Heart right ventricle (tissue), 16 donors: ENCODE measurements at regions not wholly inside any gene's neighbourhood (a gene's known extent, or its start where the extent isn't known, plus 50 kb on each side); places are given as distances from the start of the nearest gene placed in this dataset.

Source experiments
- ATAC-seq, 8 donors: fragments of 200-7000 bp; cut with Tn5 transposase; one replicate each; pipeline ENCODE4 v1.9.1; 2020; ENCODE audit warnings: mild to moderate bottlenecking in 8 of 8, moderate library complexity in 8 of 8, moderate number of reproducible peaks in 1 of 8
- DNase-seq, 2 donors: peaks; one replicate each; pipeline ENCODE4 v3.0.0-alpha.2; 2020
- H3K27ac ChIP-seq, 10 donors: fragments of 200-600 bp; sonication (generic) in 2 of 10; one replicate each; pipeline versions ENCODE4 v1.5.0 to v1.8.0; 2020 to 2022; ENCODE audit warnings: mild to moderate bottlenecking in 3 of 10
- H3K27me3 ChIP-seq, 7 donors: fragments of 200-600 bp; one replicate each; pipeline ENCODE4 v1.8.0; 2021 to 2022; ENCODE audit warnings: mild to moderate bottlenecking in 2 of 7
- H3K36me3 ChIP-seq, 9 donors: fragments of 200-600 bp; sonication (generic) in 1 of 9; one replicate each; pipeline versions ENCODE4 v1.5.0 to v1.8.0; 2020 to 2022; ENCODE audit warnings: mild to moderate bottlenecking in 2 of 9
- H3K4me1 ChIP-seq, 9 donors: fragments of 200-600 bp; sonication (generic) in 1 of 9; one replicate each; pipeline versions ENCODE4 v1.5.0 to v1.8.0; 2020 to 2022; ENCODE audit warnings: mild to moderate bottlenecking in 4 of 9
- H3K4me3 ChIP-seq, 10 donors: fragments of 200-600 bp; sonication (generic) in 2 of 10; one replicate each; pipeline versions ENCODE4 v1.5.0 to v1.8.0; 2020 to 2022; ENCODE audit warnings: mild to moderate bottlenecking in 7 of 10, moderate library complexity in 2 of 10
- H3K9me3 ChIP-seq, 11 donors: fragments of 200-600 bp in 10 of 11; sonication (generic) in 2 of 11; one replicate each; pipeline versions ENCODE4 v1.5.0 to v1.8.0; 2013 to 2022; ENCODE audit warnings: mild to moderate bottlenecking in 2 of 11, control low read depth in 1 of 11, moderate library complexity in 1 of 11
- WGBS, 2 donors: extraction: QIAGEN DNeasy Blood & Tissue Kit; methylation state at CpG; one replicate each; pipeline ENCODE4 v1.1.7; 2013; ENCODE audit warnings: inconsistent platforms in 1 of 2; 5-methylcytosine and 5-hydroxymethylcytosine counted together
- intact Hi-C, 10 donors: fragments of 100-400 bp; cut with DNase I; formaldehyde crosslinking; loops; one replicate each; pipeline versions ENCODE4 v1.11.1 to v1.14.2; 2022
- TF ChIP-seq, protein P1 (sequence below), 9 donors: fragments of 200-600 bp; sonication (generic) in 2 of 9; IDR thresholded peaks; one replicate each; pipeline versions ENCODE4 v1.5.0 to v1.8.0; 2021 to 2022; ENCODE audit warnings: antibody characterized with exemption in 9 of 9, mild to moderate bottlenecking in 5 of 9, moderate library complexity in 1 of 9
- donor health status: Arrhythmogenic right ventricular cardiomyopathy.
- donor health status: ischemic (EF 13 %, LVEDD 7.1; RV severe dilation, severe dysfunction).
- donor health status: healthy with polysubstance abuse.
- donor health status: DM: no; HTN: yes; CAD: no.
- donor health status: DM: no; HTN: no; CAD: no.
- donor health status: ischemic (EF 25% LVEDD 6.9; RV normal size, moderate dysfunction).
- donor health status: ischemic (EF 25% LVEDD 5.7; RV mildly dilated, moderate dysfunction).
- donor health status: healthy.
- donor health status: DM: yes; HTN: yes; CAD: no.
- donor health status: Ischemic cardiomyopathy.
- donor health status: ischemic (EF 35%, LVEDD 5.7; RV mildly dilated, moderate dysfunction).
- donor health status: nonischemic (EF 11% LVEDD 7.7; RV severe dilation, severe dysfunction).
- donor health status: DM: yes; HTN: yes; CAD: no.
- donor health status: PGD.
- donor health status: ischemic (EF 29% LVEDD 5.4; RV normal size, mild dysfunction).
- donor health status: nonischemic (EF 23%, LVEDD 6.1; RV moderate dilation, normal function).

DNA sequence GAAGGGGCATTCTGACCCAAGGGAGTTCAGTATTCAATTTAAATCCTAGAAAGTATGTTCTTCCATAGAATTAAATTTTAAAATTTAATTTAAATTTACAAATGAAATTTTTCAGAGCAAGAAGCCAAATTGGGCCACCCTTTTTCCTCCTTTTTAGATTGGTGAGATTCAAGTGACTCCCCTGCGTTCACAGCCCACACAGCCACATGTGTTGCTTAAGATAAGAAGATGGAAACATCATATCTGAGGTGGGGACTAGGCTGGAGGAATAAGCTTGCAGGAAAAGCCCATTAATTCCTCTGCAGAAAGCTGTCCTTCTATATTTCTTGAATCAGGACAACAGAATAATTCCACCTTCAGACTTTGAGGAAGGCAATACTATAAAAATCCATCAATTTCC is 392.7 kb upstream of the ZNF507 start:
- H3K27me3 ChIP-seq = no peaks in the 10 kb centered on the region
- intact Hi-C loops = no loop called here
- no peak for ATAC-seq
- TF ChIP-seq, protein P1, sequence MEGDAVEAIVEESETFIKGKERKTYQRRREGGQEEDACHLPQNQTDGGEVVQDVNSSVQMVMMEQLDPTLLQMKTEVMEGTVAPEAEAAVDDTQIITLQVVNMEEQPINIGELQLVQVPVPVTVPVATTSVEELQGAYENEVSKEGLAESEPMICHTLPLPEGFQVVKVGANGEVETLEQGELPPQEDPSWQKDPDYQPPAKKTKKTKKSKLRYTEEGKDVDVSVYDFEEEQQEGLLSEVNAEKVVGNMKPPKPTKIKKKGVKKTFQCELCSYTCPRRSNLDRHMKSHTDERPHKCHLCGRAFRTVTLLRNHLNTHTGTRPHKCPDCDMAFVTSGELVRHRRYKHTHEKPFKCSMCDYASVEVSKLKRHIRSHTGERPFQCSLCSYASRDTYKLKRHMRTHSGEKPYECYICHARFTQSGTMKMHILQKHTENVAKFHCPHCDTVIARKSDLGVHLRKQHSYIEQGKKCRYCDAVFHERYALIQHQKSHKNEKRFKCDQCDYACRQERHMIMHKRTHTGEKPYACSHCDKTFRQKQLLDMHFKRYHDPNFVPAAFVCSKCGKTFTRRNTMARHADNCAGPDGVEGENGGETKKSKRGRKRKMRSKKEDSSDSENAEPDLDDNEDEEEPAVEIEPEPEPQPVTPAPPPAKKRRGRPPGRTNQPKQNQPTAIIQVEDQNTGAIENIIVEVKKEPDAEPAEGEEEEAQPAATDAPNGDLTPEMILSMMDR (IDR thresholded peaks at IDR 0.05) = no peak
- DNase-seq = no peak
- H3K4me3 ChIP-seq = no peak overlapping the region
- no peaks in the 10 kb centered on the region for H3K9me3 ChIP-seq
- H3K36me3 ChIP-seq = no peaks in the 10 kb centered on the region
- H3K4me1 ChIP-seq = peaks cover 0 to 8% (median 0%) of the 10 kb centered on the region in 9 donors
- 44 to 65% methylated on average over 1 of the region's 1 CpG for WGBS, 2 donors
- H3K27ac ChIP-seq = no peak overlapping the region

DNA sequence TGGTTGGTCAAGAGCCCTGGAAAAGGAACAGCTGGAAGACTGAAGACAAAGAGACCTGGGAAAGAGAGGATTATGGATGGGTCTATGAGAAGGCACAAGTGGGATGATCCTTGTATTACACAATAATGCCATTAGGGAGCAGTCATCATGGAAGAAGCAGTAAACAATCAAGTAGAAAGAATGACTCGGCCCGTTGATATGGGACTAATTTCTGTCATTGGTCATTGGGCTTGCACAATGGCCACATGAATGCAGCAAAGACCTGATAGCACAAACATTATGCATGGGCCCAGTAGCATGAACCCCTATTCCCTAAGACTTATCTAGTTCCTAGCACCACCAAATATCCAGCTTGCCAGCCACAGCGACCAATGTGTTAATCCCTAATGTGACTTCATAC is 390.3 kb upstream of the ZNF507 start:
- H3K4me1 ChIP-seq = peaks cover 0 to 8% (median 0%) of the 10 kb centered on the region in 9 donors
- H3K9me3 ChIP-seq = no peaks in the 10 kb centered on the region
- ATAC-seq (no peak), DNase-seq (no peak)
- no peaks in the 10 kb centered on the region for H3K36me3 ChIP-seq
- H3K27ac ChIP-seq = no peak overlapping the region
- peaks cover 0 to 3% (median 0%) of the 10 kb centered on the region in 7 donors for H3K27me3 ChIP-seq
- intact Hi-C loops = no loop called here
- 85 to 86% methylated on average over 3 of the region's 3 CpGs for WGBS, 2 donors
- no peak overlapping the region for H3K4me3 ChIP-seq
- TF ChIP-seq, protein P1 (IDR thresholded peaks at IDR 0.05) = no peak

DNA sequence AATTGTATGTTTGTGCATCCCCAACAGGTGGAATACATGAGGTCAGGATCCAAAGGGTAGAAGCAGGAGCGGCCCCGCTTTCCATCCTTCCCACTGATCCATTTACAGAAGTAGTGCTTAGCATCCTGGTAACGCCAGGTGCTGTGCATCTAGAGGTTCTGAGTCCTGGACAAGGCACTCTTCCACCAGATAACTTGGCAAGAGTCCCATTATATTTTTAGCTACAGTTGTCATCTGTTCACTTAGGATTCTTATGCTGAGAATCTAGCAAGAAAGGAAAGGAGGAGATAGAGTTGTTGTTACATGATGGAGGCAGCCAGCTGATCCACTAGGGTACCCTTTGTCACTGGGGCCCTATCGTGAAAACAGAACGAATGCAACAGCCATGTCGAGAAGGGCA is 389.5 kb upstream of the ZNF507 start:
- ATAC-seq (peak in 3 of 8 donors; percentile 34 to 70 (median 47)), DNase-seq (no peak)
- H3K9me3 ChIP-seq = no peaks in the 10 kb centered on the region
- TF ChIP-seq, protein P1 (IDR thresholded peaks at IDR 0.05) = no peak
- H3K4me1 ChIP-seq = peaks cover 0 to 8% (median 0%) of the 10 kb centered on the region in 9 donors
- H3K27ac ChIP-seq = no peak overlapping the region
- no peak overlapping the region for H3K4me3 ChIP-seq
- peaks cover 0 to 3% (median 0%) of the 10 kb centered on the region in 7 donors for H3K27me3 ChIP-seq
- intact Hi-C loops = no loop called here
- H3K36me3 ChIP-seq = no peaks in the 10 kb centered on the region
- WGBS, 2 donors = 56 to 58% methylated on average over 6 of the region's 6 CpGs

DNA sequence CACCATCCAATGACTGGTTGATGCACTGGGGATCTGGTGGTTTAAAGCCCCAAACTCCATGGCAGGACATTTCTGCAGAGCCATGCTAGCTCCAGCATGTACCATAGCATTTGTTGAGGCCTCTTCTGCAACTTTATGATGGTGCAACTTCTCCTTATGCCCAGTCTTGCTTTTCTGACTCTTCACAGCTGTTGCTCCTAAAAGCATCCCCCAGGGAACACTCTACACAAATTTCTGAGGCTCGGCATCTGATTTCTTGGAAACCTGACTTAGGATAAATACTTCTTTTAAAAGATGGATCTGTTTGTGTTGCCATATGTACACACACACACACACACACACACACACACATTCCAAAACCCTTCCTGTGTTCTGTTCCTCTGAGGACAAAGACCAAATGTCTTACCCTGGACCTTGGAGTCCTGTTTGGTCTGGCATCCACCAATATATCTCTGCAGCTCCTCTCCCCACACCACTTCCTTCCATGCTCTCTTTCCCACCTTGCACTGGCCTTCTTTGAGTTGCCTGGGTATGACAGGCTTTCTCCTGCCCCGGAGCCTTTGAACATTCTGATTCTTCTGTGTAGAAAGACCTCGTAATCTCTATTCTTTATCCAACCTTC is 388.5 kb upstream of the ZNF507 start:
- Histone ChIP-seq H3K36me3 (no peaks in the 10 kb centered on the region), H3K27ac (no peak overlapping the region), H3K27me3 (peaks cover 0 to 3% (median 0%) of the 10 kb centered on the region in 7 donors), H3K9me3 (no peaks in the 10 kb centered on the region), H3K4me1 (peaks cover 0 to 8% (median 0%) of the 10 kb centered on the region in 9 donors), H3K4me3 (no peak overlapping the region)
- whole genome bisulfite sequencing, 2 donors = 73 to 81% methylated on average over 3 of the region's 3 CpGs
- intact Hi-C loops = no loop called here
- ATAC-seq (no peak), DNase-seq (no peak)
- TF ChIP-seq, protein P1 (IDR thresholded peaks at IDR 0.05) = no peak
